HCT116 (cell line): ENCODE measurements at regions not wholly inside any gene's neighbourhood (a gene's known extent, or its start where the extent isn't known, plus 50 kb on each side); places are given as distances from the start of the nearest gene placed in this dataset.

Experiments used
- ATAC-seq: fragments of 200-7000 bp; cut with Tn5 transposase; 2 replicates; pipeline ENCODE4 v1.9.1; 2020; ENCODE audit warnings: mild to moderate bottlenecking, moderate library complexity
- BruUV-seq: library from RNA; stranded (reverse); fragments of 400-500 nt; replicated peaks from 2 replicates; lab custom pipeline; 2021; lab: Mats Ljungman, UMichigan
- CTCF ChIA-PET: fragments of 300-600 bp; sonication (Branson Sonifier 250); formaldehyde crosslinking; loops from one replicate; lab custom pipeline; 2021; ENCODE audit warnings: antibody characterized with exemption; lab: Charles Lee
- POLR2A ChIA-PET: fragments of 300-600, 350-600 bp; sonication (Branson Sonifier 250); formaldehyde crosslinking; loops from one replicate; lab custom pipeline; 2021; ENCODE audit warnings: antibody characterized with exemption; lab: Charles Lee
- RAD21 ChIA-PET, 2 experiments: fragments of 300-600 bp; sonication (Branson Sonifier 250); formaldehyde crosslinking; loops; one replicate each; lab custom pipeline; 2023; ENCODE audit warnings: low total read pairs in 2 of 2; ENCODE audit not compliant: uncharacterized antibody in 2 of 2, unreplicated experiment in 2 of 2, low non-redundant PET in 1 of 2; lab: Charles Lee
- DNase-seq: peaks from one replicate; pipeline ENCODE4 v3.0.0-alpha.2; 2010; ENCODE audit warnings: low read depth, low spot score
- H2AFZ ChIP-seq: fragments of 200-600 bp; shearing (Covaris generic), sonication (generic); 2 replicates; pipeline ENCODE4 v1.6.1; 2017; ENCODE audit warnings: low read depth, mixed run types, mixed read lengths, antibody characterized with exemption, low read length; ENCODE audit not compliant: poor library complexity, severe bottlenecking
- H3K27ac ChIP-seq: 2 replicates; pipeline ENCODE4 v1.5.1; 2012; ENCODE audit warnings: low read depth, low read length
- H3K27me3 ChIP-seq: fragments of 200-600 bp; sonication (generic); 2 replicates; pipeline ENCODE4 v1.6.1; 2016; ENCODE audit warnings: mixed run types, low read length, mixed read lengths; ENCODE audit not compliant: insufficient read depth
- H3K36me3 ChIP-seq, 2 experiments: fragments of 200-500 bp in 1 of 2; fragments of 200-600 bp in 1 of 2; sonication (Bioruptor generic) in 1 of 2; sonication (generic) in 1 of 2; 2 replicates each; pipeline versions ENCODE4 v1.5.1 to v1.6.1; 2014 to 2016; ENCODE audit warnings: low read length in 2 of 2, inconsistent platforms in 1 of 2, mixed read lengths in 1 of 2, mixed run types in 1 of 2; ENCODE audit not compliant: insufficient read depth in 2 of 2, control insufficient read depth in 1 of 2
- H3K4me1 ChIP-seq, 2 experiments: fragments of 200-600 bp in 1 of 2; sonication (generic) in 1 of 2; 2 replicates each; pipeline versions ENCODE4 v1.5.1 to v1.6.1; 2012 to 2017; ENCODE audit warnings: low read length in 2 of 2, inconsistent platforms in 1 of 2, mild to moderate bottlenecking in 1 of 2, mixed read lengths in 1 of 2, mixed run types in 1 of 2, moderate library complexity in 1 of 2; ENCODE audit not compliant: insufficient read depth in 2 of 2, control insufficient read depth in 1 of 2
- H3K4me2 ChIP-seq: fragments of 200-600 bp; sonication (generic); 2 replicates; pipeline ENCODE4 v1.6.1; 2017; ENCODE audit warnings: mixed run types, low read length, mixed read lengths
- H3K4me3 ChIP-seq, 2 experiments: fragments of 200-600 bp in 1 of 2; sonication (generic) in 1 of 2; replicated peaks in 1 of 2; 2 replicates each; pipeline ENCODE4 v1.5.1; 2011 to 2016; ENCODE audit warnings: low read length in 2 of 2, control low read depth in 1 of 2, low read depth in 1 of 2, mild to moderate bottlenecking in 1 of 2, mixed read lengths in 1 of 2, mixed run types in 1 of 2
- H3K79me2 ChIP-seq: fragments of 200-600 bp; sonication (generic); 2 replicates; pipeline ENCODE4 v1.6.1; 2017; ENCODE audit warnings: mild to moderate bottlenecking, mixed run types, low read length, moderate library complexity, mixed read lengths; ENCODE audit not compliant: insufficient read depth
- H3K9ac ChIP-seq: fragments of 200-600 bp; sonication (generic); 2 replicates; pipeline ENCODE4 v1.6.1; 2016; ENCODE audit warnings: low read length, mixed read lengths
- H3K9me2 ChIP-seq: fragments of 200-600 bp; sonication (generic), shearing (Covaris generic); 2 replicates; pipeline ENCODE4 v1.6.1; 2017; ENCODE audit warnings: mixed run types, mild to moderate bottlenecking, moderate library complexity; ENCODE audit not compliant: insufficient read depth
- H3K9me3 ChIP-seq, 2 experiments: fragments of 200-500 bp in 1 of 2; fragments of 200-600 bp in 1 of 2; sonication (Bioruptor generic) in 1 of 2; sonication (generic) in 1 of 2; 2 replicates each; pipeline ENCODE4 v1.6.1; 2014 to 2017; ENCODE audit warnings: low read length in 2 of 2, mixed read lengths in 2 of 2, inconsistent platforms in 1 of 2, low read depth in 1 of 2, mild to moderate bottlenecking in 1 of 2, mixed run types in 1 of 2, moderate library complexity in 1 of 2; ENCODE audit not compliant: control insufficient read depth in 1 of 2, insufficient read depth in 1 of 2
- H4K20me1 ChIP-seq: fragments of 200-600 bp; sonication (generic), shearing (Covaris generic); 2 replicates; pipeline ENCODE4 v1.6.1; 2017; ENCODE audit warnings: mixed run types, mild to moderate bottlenecking, moderate library complexity; ENCODE audit not compliant: insufficient read depth
- CEBPB ChIP-seq: IDR thresholded peaks from 2 replicates; pipeline ENCODE4 v1.6.1; 2012; ENCODE audit warnings: low read depth
- FOSL1 ChIP-seq: IDR thresholded peaks from 2 replicates; pipeline ENCODE4 v1.6.1; 2012; ENCODE audit warnings: low read depth
- POLR2AphosphoS5 ChIP-seq: IDR thresholded peaks from 2 replicates; pipeline ENCODE4 v1.6.1; 2011; ENCODE audit warnings: mild to moderate bottlenecking, low read depth, low read length, moderate library complexity
- SIN3A ChIP-seq: IDR thresholded peaks from 2 replicates; pipeline ENCODE4 v1.6.1; 2012; ENCODE audit warnings: low read depth
- SP1 ChIP-seq: IDR thresholded peaks from 2 replicates; pipeline ENCODE4 v1.6.1; 2012; ENCODE audit warnings: low read depth
- YY1 ChIP-seq: IDR thresholded peaks from 2 replicates; pipeline ENCODE4 v1.6.1; 2011; ENCODE audit warnings: low read length, low read depth, moderate library complexity, mild to moderate bottlenecking; ENCODE audit not compliant: insufficient replicate concordance; ENCODE audit errors: extremely low read depth
- ZFX ChIP-seq: fragments of 450-650 bp; IDR thresholded peaks from 2 replicates; pipeline ENCODE4 v1.6.1; 2017
- intact Hi-C: fragments of 100-400 bp; cut with micrococcal nuclease; formaldehyde crosslinking; loops from 2 replicates; pipeline ENCODE4 v1.10.0; 2022
- TF ChIP-seq, protein P1 (sequence below): IDR thresholded peaks from 2 replicates; pipeline ENCODE4 v1.6.1; 2012
- TF ChIP-seq, protein P2 (sequence below): IDR thresholded peaks from 2 replicates; pipeline ENCODE4 v1.6.1; 2011; ENCODE audit warnings: mild to moderate bottlenecking, low read length, moderate library complexity; ENCODE audit not compliant: insufficient replicate concordance; ENCODE audit errors: extremely low read depth

DNA sequence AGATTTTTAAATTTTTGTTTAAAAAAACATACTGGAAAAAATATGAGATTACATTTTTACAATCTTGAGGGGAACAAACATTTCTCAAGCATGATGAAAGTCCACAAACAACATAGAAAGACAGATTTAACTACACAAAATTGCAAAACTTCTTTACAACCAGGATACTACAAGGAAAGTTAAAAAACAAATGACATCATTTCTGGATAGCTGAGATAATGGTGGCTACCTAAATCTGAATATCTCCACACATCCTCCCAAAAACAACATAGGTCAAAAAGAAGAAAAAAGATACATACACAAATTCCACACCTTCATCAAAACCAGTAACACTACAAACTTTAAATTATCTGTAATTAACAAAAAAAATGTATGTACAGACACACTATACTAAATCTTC lies 120.8 kb upstream of the TNPO1 start:
- Histone ChIP-seq H3K27ac (no peak overlapping the region), H2AFZ (no peak overlapping the region), H3K9me3 (no peaks in the 10 kb centered on the region), H3K9me2 (no peaks in the 10 kb centered on the region), H3K4me2 (no peak overlapping the region), H3K9ac (no peak overlapping the region), H3K4me1 (no peaks in the 10 kb centered on the region), H3K36me3 (no peaks in the 10 kb centered on the region), H3K79me2 (no peaks in the 10 kb centered on the region), H4K20me1 (no peaks in the 10 kb centered on the region), H3K27me3 (0 out of 2 replicates have a peak, but pooled peaks cover 13% of the 10 kb centered on the region), H3K4me3 (no peak overlapping the region)
- RAD21 ChIA-PET: no interaction called here
- no TSS peak for BruUV-seq
- ATAC-seq (no peak), DNase-seq (no peak)
- POLR2A ChIA-PET: no interaction called here
- intact Hi-C loops: loop anchor here (5.0 kb wide), 1 partner anchor 722 kb away; no protein-coding TSS in a partner anchor
- TF ChIP-seq ZFX (no peak), SIN3A (no peak), SP1 (no peak), FOSL1 (no peak), POLR2AphosphoS5 (no peak), CEBPB (no peak), YY1 (no peak)
- TF ChIP-seq, protein P1, sequence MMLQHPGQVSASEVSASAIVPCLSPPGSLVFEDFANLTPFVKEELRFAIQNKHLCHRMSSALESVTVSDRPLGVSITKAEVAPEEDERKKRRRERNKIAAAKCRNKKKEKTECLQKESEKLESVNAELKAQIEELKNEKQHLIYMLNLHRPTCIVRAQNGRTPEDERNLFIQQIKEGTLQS: no peak
- TF ChIP-seq, protein P2, sequence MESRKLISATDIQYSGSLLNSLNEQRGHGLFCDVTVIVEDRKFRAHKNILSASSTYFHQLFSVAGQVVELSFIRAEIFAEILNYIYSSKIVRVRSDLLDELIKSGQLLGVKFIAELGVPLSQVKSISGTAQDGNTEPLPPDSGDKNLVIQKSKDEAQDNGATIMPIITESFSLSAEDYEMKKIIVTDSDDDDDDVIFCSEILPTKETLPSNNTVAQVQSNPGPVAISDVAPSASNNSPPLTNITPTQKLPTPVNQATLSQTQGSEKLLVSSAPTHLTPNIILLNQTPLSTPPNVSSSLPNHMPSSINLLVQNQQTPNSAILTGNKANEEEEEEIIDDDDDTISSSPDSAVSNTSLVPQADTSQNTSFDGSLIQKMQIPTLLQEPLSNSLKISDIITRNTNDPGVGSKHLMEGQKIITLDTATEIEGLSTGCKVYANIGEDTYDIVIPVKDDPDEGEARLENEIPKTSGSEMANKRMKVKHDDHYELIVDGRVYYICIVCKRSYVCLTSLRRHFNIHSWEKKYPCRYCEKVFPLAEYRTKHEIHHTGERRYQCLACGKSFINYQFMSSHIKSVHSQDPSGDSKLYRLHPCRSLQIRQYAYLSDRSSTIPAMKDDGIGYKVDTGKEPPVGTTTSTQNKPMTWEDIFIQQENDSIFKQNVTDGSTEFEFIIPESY: no peak
- CTCF ChIA-PET: no interaction called here
